LNCAP (cell line): ENCODE measurements at regions not wholly inside any gene's neighbourhood (a gene's known extent, or its start where the extent isn't known, plus 50 kb on each side); places are given as distances from the start of the nearest gene placed in this dataset.

Experiments
- CTCF ChIP-seq: fragments of 450-650 bp; IDR thresholded peaks from 2 replicates; pipeline ENCODE4 v1.5.1; 2017; ENCODE audit warnings: mild to moderate bottlenecking

GRCh38 chr13:79187917-79188690 lies 218.0 kb downstream of the RBM26 start:
- no peak for TF ChIP-seq CTCF

- TF ChIP-seq CTCF: no peak
Measured at GRCh38 chr13:79185580-79185979, 220.5 kb downstream of the RBM26 start.

- no peak for TF ChIP-seq CTCF
Measured at GRCh38 chr13:79183231-79183630, 222.8 kb downstream of the RBM26 start.

GRCh38 chr13:79171141-79172061 lies 234.7 kb downstream of the RBM26 start:
- no peak for TF ChIP-seq CTCF

- TF ChIP-seq CTCF: no peak
Measured at GRCh38 chr13:79160818-79161217, 245.2 kb downstream of the RBM26 start.

GRCh38 chr13:79155883-79156282 lies 250.2 kb downstream of the RBM26 start:
- TF ChIP-seq CTCF: no peak

GRCh38 chr13:79149210-79149609 lies 256.8 kb downstream of the RBM26 start:
- TF ChIP-seq CTCF: no peak
